K562 (cell line): ENCODE measurements at regions not wholly inside any gene's neighbourhood (a gene's known extent, or its start where the extent isn't known, plus 50 kb on each side); places are given as distances from the start of the nearest gene placed in this dataset.

Experiments used
- ATAC-seq: fragments of 200-7000 bp; cut with Tn5 transposase; 3 replicates; pipeline ENCODE4 v1.9.1; 2020; ENCODE audit warnings: moderate library complexity
- BruUV-seq: library from RNA; stranded (reverse); fragments of 400-500 nt; replicated peaks from 2 replicates; lab custom pipeline; 2021; lab: Mats Ljungman, UMichigan
- CTCF ChIA-PET: fragments of 300-600 bp; formaldehyde crosslinking; extraction: SDS; loops from one replicate; lab custom pipeline; 2021; ENCODE audit warnings: low intra/inter-chr PET ratio; lab: Yijun Ruan, JAX
- POLR2A ChIA-PET: fragments of 300-600, 350-650 bp; sonication (Branson Sonifier 250); formaldehyde crosslinking; extraction: SDS; loops from one replicate; lab custom pipeline; 2021; ENCODE audit warnings: antibody characterized with exemption, inconsistent platforms; lab: Yijun Ruan, JAX
- DNase-seq, 4 experiments: peaks; one replicate each; pipeline versions ENCODE4 v3.0.0 to v3.0.0-alpha.2; 2011 to 2018; ENCODE audit warnings: low spot score in 3 of 4, mixed read lengths in 3 of 4; ENCODE audit errors: extremely low read depth in 1 of 4
- FAIRE-seq: peaks from 2 replicates; lab custom pipeline; 2011; peaks lifted over from hg19 to GRCh38; lab: Jason Lieb, UNC
- H2AFZ ChIP-seq: 2 replicates; pipeline ENCODE4 v1.6.0; 2011; ENCODE audit warnings: low read depth, low read length, control low read depth, inconsistent platforms
- H3K27ac ChIP-seq: fragments of 200-600 bp; 3 replicates; pipeline ENCODE4 v1.8.0; 2011; ENCODE audit warnings: low read depth, mild to moderate bottlenecking, control low read depth, inconsistent platforms, low read length, moderate library complexity, mixed read lengths; ENCODE audit errors: extremely low read depth
- H3K27me3 ChIP-seq, 2 experiments: fragments of 300-600 bp in 1 of 2; 2 replicates in 1 of 2; 3 replicates in 1 of 2; pipeline versions ENCODE4 v1.6.0 to v1.8.0; 2011; ENCODE audit warnings: inconsistent platforms in 2 of 2, low read length in 2 of 2, mild to moderate bottlenecking in 1 of 2, mixed read lengths in 1 of 2, moderate library complexity in 1 of 2; ENCODE audit not compliant: control insufficient read depth in 2 of 2, insufficient read depth in 2 of 2
- H3K36me3 ChIP-seq: fragments of 300-600 bp; 3 replicates; pipeline ENCODE4 v1.8.0; 2011; ENCODE audit warnings: mild to moderate bottlenecking, low read length, inconsistent platforms; ENCODE audit not compliant: control insufficient read depth, insufficient read depth
- H3K4me1 ChIP-seq, 2 experiments: fragments of 200-600 bp in 1 of 2; replicated peaks in 1 of 2; 2 replicates in 1 of 2; 3 replicates in 1 of 2; pipeline versions ENCODE4 v1.5.1 to v1.8.0; 2011; ENCODE audit warnings: inconsistent platforms in 2 of 2, low read length in 2 of 2, mild to moderate bottlenecking in 1 of 2, mixed read lengths in 1 of 2, moderate library complexity in 1 of 2; ENCODE audit not compliant: control insufficient read depth in 2 of 2, insufficient read depth in 2 of 2
- H3K4me2 ChIP-seq: 2 replicates; pipeline ENCODE4 v1.6.1; 2011; ENCODE audit warnings: low read length, control low read depth, inconsistent platforms, mixed read lengths; ENCODE audit not compliant: insufficient read depth
- H3K4me3 ChIP-seq: fragments of 200-600 bp; sonication (generic), shearing (Covaris generic); 2 replicates; pipeline ENCODE4 v1.5.1; 2016; ENCODE audit warnings: control low read depth, inconsistent platforms
- H3K79me2 ChIP-seq: fragments of 200-600 bp; 3 replicates; pipeline ENCODE4 v1.8.0; 2011; ENCODE audit warnings: low read length, inconsistent platforms; ENCODE audit not compliant: control insufficient read depth, insufficient read depth
- H3K9ac ChIP-seq, 2 experiments: 2 replicates each; pipeline versions ENCODE4 v1.6.0 to v1.6.1; 2011; ENCODE audit warnings: low read depth in 2 of 2, low read length in 2 of 2, control low read depth in 1 of 2, inconsistent platforms in 1 of 2, mild to moderate bottlenecking in 1 of 2, mixed read lengths in 1 of 2; ENCODE audit not compliant: insufficient read depth in 1 of 2
- H3K9me1 ChIP-seq: one replicate; pipeline ENCODE4 v1.6.0; 2011; ENCODE audit warnings: inconsistent platforms, mild to moderate bottlenecking, low read length, moderate library complexity; ENCODE audit not compliant: control insufficient read depth, insufficient read depth
- H3K9me3 ChIP-seq: replicated peaks from 2 replicates; pipeline ENCODE4 v1.5.1; 2011; ENCODE audit warnings: low read depth, low read length, inconsistent platforms; ENCODE audit not compliant: control insufficient read depth, insufficient read depth
- H4K20me1 ChIP-seq: replicated peaks from 2 replicates; pipeline ENCODE4 v1.6.1; 2011; ENCODE audit warnings: low read length, inconsistent platforms, mixed read lengths; ENCODE audit not compliant: control insufficient read depth, insufficient read depth
- CBX2 ChIP-seq: fragments of 200-600 bp; sonication (generic); IDR thresholded peaks from one replicate; pipeline ENCODE4 v1.6.1; 2012; ENCODE audit warnings: mild to moderate bottlenecking, low read length, inconsistent platforms; ENCODE audit not compliant: insufficient read depth, poor library complexity, severe bottlenecking
- CCNT2 ChIP-seq: IDR thresholded peaks from 2 replicates; pipeline ENCODE4 v1.6.1; 2011; ENCODE audit warnings: borderline replicate concordance, low read depth, mild to moderate bottlenecking, moderate library complexity, mixed read lengths, low read length; ENCODE audit not compliant: insufficient read length; ENCODE audit errors: extremely low read depth
- CHD4 ChIP-seq: fragments of 200-600 bp; sonication (generic); IDR thresholded peaks from 3 replicates; pipeline ENCODE4 v1.6.1; 2012; ENCODE audit warnings: low read depth, mild to moderate bottlenecking, mixed read lengths, low read length, inconsistent platforms; ENCODE audit not compliant: insufficient read depth, insufficient replicate concordance, poor library complexity, severe bottlenecking
- JUNB ChIP-seq: fragments of 450-650 bp; formaldehyde crosslinking; conservative IDR thresholded peaks from 2 replicates; pipeline ENCODE4 v1.4.0; 2020; ENCODE audit warnings: mild to moderate bottlenecking
- KDM4B ChIP-seq, 2 experiments: fragments of 450-650 bp in 1 of 2; sonication (generic) in 1 of 2; IDR thresholded peaks; 2 replicates each; pipeline ENCODE4 v1.6.1; 2016 to 2017; ENCODE audit warnings: borderline replicate concordance in 2 of 2, antibody characterized with exemption in 1 of 2, low read depth in 1 of 2, mild to moderate bottlenecking in 1 of 2
- KLF1 ChIP-seq: fragments of 450-650 bp; IDR thresholded peaks from 2 replicates; pipeline ENCODE4 v1.6.1; 2016; ENCODE audit warnings: missing genetic modification characterization, missing compliant biosample characterization
- MCM3 ChIP-seq: fragments of 450-650 bp; IDR thresholded peaks from 2 replicates; pipeline ENCODE4 v1.6.1; 2016
- MXD1 ChIP-seq: fragments of 250-450 bp; sonication (Bioruptor Pico); IDR thresholded peaks from 2 replicates; pipeline ENCODE4 v1.8.0; 2021; ENCODE audit warnings: borderline replicate concordance, mild to moderate bottlenecking, moderate library complexity; ENCODE audit not compliant: poor library complexity, severe bottlenecking
- PHF21A ChIP-seq: fragments of 450-650 bp; IDR thresholded peaks from 2 replicates; pipeline ENCODE4 v1.6.1; 2017; ENCODE audit warnings: low read depth, borderline replicate concordance
- RAD51 ChIP-seq: fragments of 450-650 bp; IDR thresholded peaks from 2 replicates; pipeline ENCODE4 v1.7.1; 2016; ENCODE audit warnings: low read depth, mild to moderate bottlenecking, borderline replicate concordance
- SP1 ChIP-seq: sonication (generic); formaldehyde crosslinking; IDR thresholded peaks from 2 replicates; pipeline ENCODE4 v1.8.1; 2022; ENCODE audit warnings: mild to moderate bottlenecking, missing genetic modification reagents
- SUPT5H ChIP-seq: fragments of 450-650 bp; IDR thresholded peaks from 2 replicates; pipeline ENCODE4 v1.6.1; 2016
- ZBTB33 ChIP-seq: sonication (generic); formaldehyde crosslinking; IDR thresholded peaks from 2 replicates; pipeline ENCODE4 v1.8.1; 2023; ENCODE audit warnings: mild to moderate bottlenecking, missing genetic modification reagents
- ZNF780A ChIP-seq: fragments of 250-450 bp; sonication (Bioruptor Pico); IDR thresholded peaks from 2 replicates; pipeline ENCODE4 v1.5.0; 2021; ENCODE audit warnings: mild to moderate bottlenecking
- WGBS: fragments of 100-300 bp; shearing (Covaris generic); methylation state at CpG from one replicate; pipeline ENCODE4 v1.1.6; 2016; ENCODE audit warnings: low coverage, mixed read lengths; ENCODE audit not compliant: insufficient coverage; ENCODE audit errors: missing lambda C conversion rate; 5-methylcytosine and 5-hydroxymethylcytosine counted together
- in situ Hi-C: fragments of 300-500 bp; cut with MboI; formaldehyde crosslinking; loops from 4 replicates; pipeline ENCODE4 v1.15.0; 2018; ENCODE audit warnings: inconsistent platforms, mixed read lengths
- intact Hi-C: fragments of 100-400 bp; cut with micrococcal nuclease; formaldehyde crosslinking; loops from 2 replicates; pipeline ENCODE4 v1.14.2; 2022

GRCh38 chr17:13253733-13254410, 236.0 kb upstream of the ELAC2 start:
- intact Hi-C loops = no loop called here
- no peak for FAIRE-seq

More at GRCh38 chr17:13253733-13254410, 236.0 kb upstream of the ELAC2 start:
- Histone ChIP-seq H3K36me3 (no peaks in the 10 kb centered on the region), H3K27me3 (no peaks in the 10 kb centered on the region; a peak in 1 of 5 replicates), H2AFZ (no peak overlapping the region), H3K9ac (no peak overlapping the region), H3K27ac (no peak overlapping the region), H4K20me1 (no peaks in the 10 kb centered on the region)
- CTCF ChIA-PET = no interaction called here
- in situ Hi-C loops = no loop called here
- POLR2A ChIA-PET = no interaction called here
- BruUV-seq = no TSS peak
- no peak for DNase-seq
- ATAC-seq = no peak
- TF ChIP-seq CBX2 = no peak
- TF ChIP-seq CCNT2 = no peak
- TF ChIP-seq SP1 (CRISPR knock-in tag) = no peak
- no peak for TF ChIP-seq PHF21A
- no peak for TF ChIP-seq CHD4
- no peak for TF ChIP-seq KDM4B (IDR thresholded peaks at IDR 0.05; ENCODE audit: borderline replicate concordance in 2 of 2, low read depth in 1 of 2)
- no peak for TF ChIP-seq SUPT5H
- TF ChIP-seq ZBTB33 = no peak
- TF ChIP-seq MCM3 = no peak
- TF ChIP-seq KLF1 (tag) = no peak
- no peak for TF ChIP-seq JUNB (CRISPR knock-in tag)
- TF ChIP-seq MXD1 = no peak
- no peak for TF ChIP-seq RAD51
- TF ChIP-seq ZNF780A (CRISPR knock-in tag) = no peak
- TF ChIP-seq, all 486 proteins: peak for 0
- Histone ChIP-seq H3K4me2 (no peak overlapping the region), H3K9me3 (no peaks in the 10 kb centered on the region), H3K9me1 (no peaks in the 10 kb centered on the region), H3K79me2 (no peaks in the 10 kb centered on the region), H3K4me1 (no peaks in the 10 kb centered on the region), H3K4me3 (no peak overlapping the region)
- WGBS = 0% methylated on average over 3 of the region's 3 CpGs
